ENCODE measurements at regions not wholly inside any gene's neighbourhood (a gene's known extent, or its start where the extent isn't known, plus 50 kb on each side); places are given as distances from the start of the nearest gene placed in this dataset.

DNA sequence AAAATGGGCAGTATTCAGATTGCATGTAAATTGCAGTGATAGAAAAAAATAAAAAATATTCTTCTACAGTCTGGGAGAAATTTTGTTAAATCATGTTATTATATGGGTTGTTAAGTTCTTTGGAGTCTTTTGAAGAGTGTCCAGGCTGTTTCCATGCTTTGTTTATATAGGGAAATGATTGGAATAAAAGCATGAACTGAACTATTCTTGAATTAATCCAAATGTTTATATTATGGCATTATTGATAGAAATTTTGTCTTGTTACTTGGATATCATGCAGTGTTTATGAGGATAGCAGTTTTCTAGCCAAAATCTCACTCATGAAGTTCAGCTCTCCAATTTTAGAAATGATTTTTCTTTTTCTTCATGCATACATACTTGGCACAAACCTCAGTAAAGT is 108.2 kb upstream of the NAV3 start:
- DNase-seq = no peak

GRCh38 chr12:77720258-77720657 is 110.4 kb upstream of the NAV3 start:
- DNase-seq = no peak

DNA sequence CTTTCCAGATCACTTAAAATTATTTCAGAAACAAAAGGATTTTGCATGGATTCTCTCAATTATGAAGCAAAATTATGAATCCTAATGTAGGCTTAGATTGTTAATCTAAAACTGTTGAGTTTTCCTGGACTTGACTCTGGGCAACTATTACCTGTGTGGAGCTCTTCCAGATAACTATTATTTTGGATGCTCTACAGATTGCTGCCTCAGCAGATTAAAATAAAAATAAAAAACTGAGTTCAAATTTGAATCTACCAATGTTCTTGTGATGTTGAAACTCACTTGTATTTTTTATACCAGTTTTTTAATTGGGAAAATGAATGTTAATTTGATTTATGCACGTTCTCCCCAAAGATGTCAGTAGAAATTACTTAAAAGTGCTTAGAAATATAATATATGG is 120.5 kb upstream of the NAV3 start:
- no peak for DNase-seq

DNA sequence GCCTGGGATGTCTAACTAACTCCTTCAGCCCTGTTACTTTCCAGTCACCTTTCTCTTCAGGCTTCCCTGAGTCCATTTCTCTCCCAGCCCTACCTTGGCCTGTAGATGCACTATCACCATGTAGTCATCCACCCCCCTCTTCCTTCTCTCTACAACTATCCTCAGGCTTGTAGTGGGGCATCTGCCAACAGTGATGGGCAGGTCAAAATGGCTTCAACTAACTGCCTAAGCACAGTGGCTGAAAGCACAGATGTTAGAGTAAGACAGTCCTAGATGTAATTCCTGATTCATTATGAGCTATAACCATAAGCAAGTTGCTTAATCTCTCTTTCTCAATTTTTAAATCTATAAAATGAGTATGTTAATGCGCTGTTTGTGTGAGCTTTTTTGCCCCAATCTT is 133.6 kb upstream of the NAV3 start:
- no peak for DNase-seq

GRCh38 chr12:77696183-77696582 is 134.5 kb upstream of the NAV3 start:
- DNase-seq = no peak

DNA sequence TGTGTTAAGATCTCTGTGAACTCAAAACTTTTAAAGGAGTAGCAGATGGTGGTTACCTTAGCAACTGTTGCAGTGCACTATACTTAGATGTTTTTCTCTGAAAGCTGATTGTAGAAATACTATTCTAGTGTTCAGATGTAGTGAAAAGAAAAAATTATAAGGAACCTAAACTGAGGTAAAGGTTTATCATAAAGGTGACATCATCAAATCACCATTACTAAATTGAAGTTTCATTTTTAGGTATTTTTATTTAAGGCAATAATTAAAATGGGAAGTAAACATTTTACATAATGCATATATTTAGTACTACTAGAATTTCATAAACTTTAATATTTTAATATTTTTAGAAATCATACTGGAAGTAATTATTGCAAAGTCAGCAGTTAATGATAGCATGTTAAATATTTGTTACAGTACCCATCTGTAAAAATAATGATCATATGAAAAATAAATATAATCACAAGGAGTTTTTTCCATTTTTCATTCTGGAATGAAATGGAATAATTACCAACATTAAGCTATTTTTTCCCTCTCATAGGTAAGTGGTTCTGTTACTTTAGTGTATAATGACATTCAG is 141.1 kb upstream of the NAV3 start:
- DNase-seq = no peak

GRCh38 chr12:77687321-77687720 is 143.4 kb upstream of the NAV3 start:
- no peak for DNase-seq

- DNase-seq = no peak
Observed at GRCh38 chr12:77686760-77687159, 143.9 kb upstream of the NAV3 start.

DNA sequence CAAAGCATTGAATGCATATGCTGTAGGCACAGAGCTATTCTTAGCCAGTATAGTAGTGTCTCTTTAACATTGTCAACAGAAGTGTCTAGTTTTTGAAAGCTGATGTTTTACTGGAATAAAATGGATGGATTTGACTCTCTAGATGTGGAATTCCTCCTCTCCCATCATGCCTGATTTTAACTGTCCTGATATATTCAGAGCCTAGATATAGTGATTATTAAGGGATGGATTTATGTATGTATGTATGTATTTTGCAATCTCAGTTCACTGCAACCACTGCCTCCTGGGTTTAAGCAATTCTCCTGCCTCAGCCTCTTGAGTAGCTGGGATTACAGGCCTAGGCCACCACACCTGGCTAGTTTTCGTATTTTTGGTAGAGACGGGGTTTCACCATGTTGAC is 144.8 kb upstream of the NAV3 start:
- no peak for DNase-seq

DNA sequence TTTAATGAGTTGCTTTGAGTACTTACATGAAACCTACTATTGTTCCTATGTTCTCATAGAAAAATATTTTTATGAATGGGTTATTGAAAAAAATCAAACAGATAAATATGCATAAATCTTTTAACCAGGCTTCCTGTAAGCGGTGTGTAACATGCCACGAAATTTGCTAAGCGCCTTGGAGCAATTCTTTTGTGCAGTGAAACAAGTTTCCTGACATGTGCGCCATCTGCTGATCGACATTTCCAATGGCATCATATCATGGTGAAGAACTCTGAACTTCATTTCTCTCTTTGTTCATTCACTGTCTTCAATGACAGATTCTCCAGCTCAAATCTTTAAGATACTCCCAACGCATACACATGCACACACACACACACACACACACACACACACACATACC is 145.6 kb upstream of the NAV3 start:
- DNase-seq = peak; percentile 17

DNA sequence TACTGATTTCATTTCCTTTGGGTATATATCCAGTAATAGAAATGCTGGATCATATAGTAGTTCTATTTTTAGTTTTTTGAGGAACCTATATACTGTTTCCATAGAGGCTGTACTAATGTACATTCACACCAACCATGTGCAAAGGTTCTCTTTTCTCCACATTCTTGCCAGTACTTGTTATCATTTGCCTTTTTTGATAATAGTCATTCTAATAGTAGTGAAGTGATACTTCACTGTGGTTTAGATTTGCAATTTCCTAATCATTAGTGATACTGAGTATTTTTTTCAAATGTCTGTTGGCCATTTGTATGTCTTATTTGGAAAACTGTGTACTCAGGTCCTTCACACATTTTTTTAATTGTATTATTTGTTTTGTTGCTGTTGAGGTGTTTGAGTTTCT is 148.2 kb upstream of the NAV3 start:
- DNase-seq = no peak

- no peak for DNase-seq
Observed at GRCh38 chr12:77681726-77682125, 149.0 kb upstream of the NAV3 start.

DNA sequence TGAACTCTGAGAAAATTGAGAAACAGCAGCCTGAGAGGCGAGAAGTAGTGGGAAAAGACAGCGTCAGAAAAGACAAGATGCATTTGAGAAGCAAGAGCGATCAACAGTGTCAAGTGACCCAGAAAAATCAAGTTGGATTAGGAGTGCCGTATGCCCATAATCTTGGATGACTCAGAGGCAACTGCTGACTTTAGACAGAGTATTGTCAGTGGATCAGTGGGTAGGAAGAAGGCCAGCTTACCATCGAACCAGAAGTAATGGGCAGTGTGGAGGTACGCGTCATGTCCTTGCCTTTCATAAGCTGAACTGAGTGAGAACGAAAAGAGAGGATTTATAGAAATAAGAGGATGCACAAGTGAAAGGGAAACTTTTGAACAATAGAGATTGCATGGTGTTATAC is 151.0 kb upstream of the NAV3 start:
- DNase-seq = no peak

DNA sequence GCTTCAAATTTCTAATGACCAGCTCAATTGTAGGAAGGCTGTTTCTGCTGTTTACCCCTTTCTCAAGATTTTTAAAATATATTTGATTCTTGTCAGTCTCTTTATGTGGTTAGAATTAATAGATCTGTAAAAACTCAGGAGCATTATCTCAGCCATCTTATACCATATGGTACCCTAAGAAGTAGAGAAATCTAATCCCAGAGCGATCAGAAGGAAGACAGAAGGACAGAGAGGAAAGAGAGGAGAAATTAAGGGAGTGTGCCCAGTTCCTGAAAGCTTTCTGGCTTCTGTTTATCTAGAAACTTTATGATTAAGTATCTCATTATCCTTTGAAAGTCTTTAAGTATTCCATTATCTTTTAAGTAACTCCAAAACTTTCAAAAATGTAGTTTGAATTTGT is 152.1 kb upstream of the NAV3 start:
- DNase-seq = no peak

- DNase-seq = no peak
Observed at GRCh38 chr12:77667101-77667500, 163.6 kb upstream of the NAV3 start.

GRCh38 chr12:77648716-77649115 is 182.0 kb upstream of the NAV3 start:
- no peak for DNase-seq

DNA sequence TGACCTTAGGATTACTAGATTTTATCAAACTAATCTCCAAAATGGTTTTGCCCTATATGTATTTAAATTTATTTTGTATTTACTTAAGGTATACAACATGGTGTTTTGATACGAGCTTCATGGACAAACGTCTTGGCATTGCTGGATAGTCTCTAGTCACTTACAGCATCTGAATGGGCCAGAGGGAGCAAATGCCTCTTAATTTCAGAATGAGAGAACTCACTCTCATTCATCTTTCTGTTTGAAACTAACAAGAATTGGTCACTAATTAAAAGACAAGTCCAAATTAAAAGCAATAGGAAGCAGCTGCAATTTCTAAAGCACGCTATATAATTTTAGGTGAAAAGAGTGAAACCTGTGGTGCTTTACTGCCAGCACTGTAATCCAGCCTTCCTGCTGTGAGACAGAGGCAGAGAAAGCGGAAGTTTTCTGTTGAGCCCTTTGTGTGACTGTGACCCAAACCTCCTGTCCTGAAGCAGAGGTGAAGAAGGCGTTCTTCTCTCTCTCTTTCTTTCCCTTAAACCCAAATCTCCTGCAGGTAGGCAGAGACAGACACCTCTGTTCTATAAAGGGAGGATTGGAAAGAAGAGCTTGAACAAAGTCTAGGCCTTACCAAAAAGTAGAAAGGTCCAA is 184.6 kb upstream of the NAV3 start:
- no peak for DNase-seq

DNA sequence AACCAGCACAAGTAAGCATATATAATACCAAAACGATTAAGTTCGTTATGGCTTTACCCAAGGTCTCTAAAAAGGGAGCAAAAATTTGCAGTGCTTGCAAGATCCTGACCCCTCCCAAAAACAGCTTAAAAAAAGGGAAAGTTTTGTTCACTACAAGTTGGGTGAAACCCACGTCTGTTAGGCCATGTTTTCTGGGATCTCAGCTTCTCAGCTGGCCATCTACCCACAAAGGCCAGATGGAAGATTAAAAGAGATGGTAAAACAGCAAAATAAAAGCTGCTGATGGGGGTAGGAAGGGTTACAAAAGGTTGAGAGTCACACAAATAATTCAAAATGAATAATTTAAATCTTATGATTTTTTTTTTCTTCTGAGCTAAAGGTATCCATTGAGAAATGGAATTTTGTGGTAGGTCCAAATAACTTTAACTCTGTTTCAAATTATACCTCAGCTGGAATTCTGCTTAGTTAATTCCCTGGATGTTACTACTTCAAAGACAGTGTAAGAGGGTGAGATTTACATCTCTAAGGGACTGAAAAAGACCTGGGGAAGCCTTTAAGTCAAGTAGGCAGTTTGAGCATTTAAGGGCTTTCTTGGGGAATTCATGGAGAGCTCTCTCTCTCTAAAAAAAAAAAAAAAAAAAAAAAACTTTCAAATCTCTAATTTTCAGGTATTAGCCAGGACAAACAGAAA is 185.6 kb upstream of the NAV3 start:
- no peak for DNase-seq

- DNase-seq = no peak
Observed at GRCh38 chr12:77642246-77642645, 188.4 kb upstream of the NAV3 start.

DNA sequence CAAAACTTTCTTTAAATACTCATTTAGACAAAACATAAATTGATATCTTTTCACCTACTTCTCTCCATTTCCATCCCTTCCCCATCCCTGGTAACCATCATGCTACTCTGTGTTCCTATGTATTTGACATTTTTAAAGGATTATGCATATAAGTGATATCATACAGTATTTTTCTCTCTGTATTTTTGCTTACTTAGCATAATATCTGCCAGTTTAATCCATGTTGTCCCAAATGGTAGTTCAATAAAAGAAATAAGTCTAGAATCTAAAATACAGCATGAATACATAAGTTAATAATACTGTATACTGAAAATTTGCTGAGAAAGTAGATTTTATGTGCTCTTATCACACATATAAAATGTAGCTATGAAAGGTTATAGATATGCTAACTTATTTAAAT is 190.3 kb upstream of the NAV3 start:
- no peak for DNase-seq

- no peak for DNase-seq
Observed at GRCh38 chr12:77630790-77631445, 199.8 kb upstream of the NAV3 start.

DNA sequence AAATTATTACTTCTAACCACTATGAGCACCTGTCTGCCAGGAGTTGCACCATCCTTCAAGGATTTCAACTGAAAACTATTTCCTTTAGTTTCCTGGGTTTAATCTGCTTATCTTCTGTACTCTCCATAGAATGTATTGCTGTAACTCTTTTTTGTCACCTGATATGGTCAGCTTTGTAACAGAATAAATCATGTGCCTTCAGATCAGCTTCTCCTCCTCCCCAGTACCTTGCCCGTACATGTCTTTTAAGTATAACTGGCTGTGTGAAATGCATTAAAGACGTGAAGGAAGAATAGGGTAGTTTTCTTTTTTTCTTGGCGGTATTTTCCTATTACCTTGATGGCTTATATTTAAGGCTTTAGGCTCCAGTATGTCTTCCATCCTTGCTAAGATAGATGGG is 200.3 kb upstream of the NAV3 start:
- no peak for DNase-seq

DNA sequence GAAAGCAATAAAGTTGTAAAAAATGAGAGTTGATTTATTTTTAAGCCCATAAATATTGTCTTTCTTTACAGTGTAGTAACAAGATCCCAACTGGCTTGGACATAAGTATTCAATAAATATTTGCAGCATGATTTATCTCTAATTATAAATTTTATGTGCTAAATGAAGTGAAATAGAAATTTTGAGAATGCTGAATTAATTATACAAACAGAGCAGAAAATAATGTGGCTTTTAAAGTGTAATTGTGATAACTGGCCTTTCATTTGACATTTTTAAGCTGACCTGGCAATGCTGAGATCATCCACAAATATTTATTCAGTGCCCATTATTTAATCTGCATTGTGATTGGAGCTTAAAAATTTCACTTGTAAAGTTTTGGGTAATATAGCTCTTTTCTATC is 201.6 kb upstream of the NAV3 start:
- DNase-seq = no peak

GRCh38 chr12:77625441-77625840 is 205.3 kb upstream of the NAV3 start:
- DNase-seq = no peak
